ENCODE measurements at regions not wholly inside any gene's neighbourhood (a gene's known extent, or its start where the extent isn't known, plus 50 kb on each side); places are given as distances from the start of the nearest gene placed in this dataset.

GRCh38 chr2:234629596-234629995 lies 132.7 kb upstream of the ARL4C start:
- no peak overlapping the region for H3K9ac ChIP-seq (ENCODE audit: low read depth in 2 of 2, low read length in 2 of 2)
- no peaks in the 10 kb centered on the region for H3K9me3 ChIP-seq
- H3K36me3 ChIP-seq: no peaks in the 10 kb centered on the region
- intact Hi-C loops (cut with DNase I): no loop called here
- no peaks in the 10 kb centered on the region for H3K27me3 ChIP-seq
- DNase-seq: no peak
- TF ChIP-seq CTCF (IDR thresholded peaks at IDR 0.05): no peak
- H3K4me1 ChIP-seq: no peaks in the 10 kb centered on the region
- H3K27ac ChIP-seq: no peak overlapping the region
- H3K4me3 ChIP-seq: no peak overlapping the region

DNA sequence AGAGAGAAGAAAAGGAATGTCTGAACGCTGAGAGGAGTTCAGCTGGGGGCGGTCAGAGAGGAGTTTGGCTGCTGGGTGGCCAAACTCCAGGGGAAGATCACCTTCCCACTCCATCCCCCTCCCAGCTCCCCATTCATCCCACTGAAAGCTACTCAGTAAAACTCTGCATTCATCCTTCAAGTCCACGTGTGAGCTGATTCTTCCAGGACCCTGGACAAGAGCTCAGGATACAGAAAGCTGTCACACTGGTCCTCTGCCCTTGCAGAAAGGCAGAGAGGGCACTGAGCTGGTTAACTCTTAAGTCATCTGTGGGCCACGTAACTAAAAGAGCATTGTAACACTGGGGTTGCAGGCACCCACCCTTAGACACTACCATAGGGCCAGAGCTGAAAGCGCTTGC lies 132.1 kb upstream of the ARL4C start:
- H3K9ac ChIP-seq (ENCODE audit: low read depth in 2 of 2, low read length in 2 of 2): no peak overlapping the region
- no peak overlapping the region for H3K4me3 ChIP-seq
- H3K9me3 ChIP-seq: no peaks in the 10 kb centered on the region
- TF ChIP-seq CTCF (IDR thresholded peaks at IDR 0.05): no peak
- no peaks in the 10 kb centered on the region for H3K36me3 ChIP-seq
- no peak for DNase-seq
- H3K27ac ChIP-seq: no peak overlapping the region
- H3K27me3 ChIP-seq: no peaks in the 10 kb centered on the region
- H3K4me1 ChIP-seq: no peaks in the 10 kb centered on the region
- intact Hi-C loops (cut with DNase I): no loop called here

DNA sequence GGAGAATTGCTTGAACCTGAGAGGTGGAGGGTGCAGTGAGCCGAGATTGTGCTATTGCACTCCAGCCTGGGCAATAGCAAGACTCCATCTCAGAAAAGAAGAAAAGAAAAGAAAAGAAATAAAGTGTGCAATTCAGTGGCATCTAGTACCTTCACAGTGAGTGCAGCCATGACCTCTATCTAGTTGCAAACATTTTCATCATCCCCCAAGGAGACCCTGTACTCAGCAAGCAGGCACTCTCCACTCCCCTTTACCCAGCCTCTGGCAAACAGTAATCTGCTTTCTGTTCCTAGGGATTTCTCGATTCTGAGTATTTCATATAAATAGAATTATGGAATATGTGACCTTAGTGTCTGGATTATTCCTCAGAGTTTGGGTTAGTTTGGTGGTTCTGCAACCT lies 130.4 kb upstream of the ARL4C start:
- DNase-seq: no peak
- Histone ChIP-seq H3K4me3 (no peak overlapping the region), H3K9ac (ENCODE audit: low read depth in 2 of 2, low read length in 2 of 2) (no peak overlapping the region), H3K27ac (no peak overlapping the region), H3K27me3 (no peaks in the 10 kb centered on the region), H3K4me1 (no peaks in the 10 kb centered on the region), H3K36me3 (no peaks in the 10 kb centered on the region), H3K9me3 (no peaks in the 10 kb centered on the region)
- intact Hi-C loops (cut with DNase I): no loop called here
- no peak for TF ChIP-seq CTCF (IDR thresholded peaks at IDR 0.05)

- H3K27me3 ChIP-seq: no peaks in the 10 kb centered on the region
- no peak overlapping the region for H3K9ac ChIP-seq (ENCODE audit: low read depth in 2 of 2, low read length in 2 of 2)
- no peaks in the 10 kb centered on the region for H3K4me1 ChIP-seq
- no peak overlapping the region for H3K4me3 ChIP-seq
- DNase-seq: no peak
- intact Hi-C loops (cut with DNase I): no loop called here
- H3K27ac ChIP-seq: no peak overlapping the region
- H3K9me3 ChIP-seq: no peaks in the 10 kb centered on the region
- no peaks in the 10 kb centered on the region for H3K36me3 ChIP-seq
- no peak for TF ChIP-seq CTCF (IDR thresholded peaks at IDR 0.05)
Measured at GRCh38 chr2:234626566-234627130, 129.8 kb upstream of the ARL4C start.

DNA sequence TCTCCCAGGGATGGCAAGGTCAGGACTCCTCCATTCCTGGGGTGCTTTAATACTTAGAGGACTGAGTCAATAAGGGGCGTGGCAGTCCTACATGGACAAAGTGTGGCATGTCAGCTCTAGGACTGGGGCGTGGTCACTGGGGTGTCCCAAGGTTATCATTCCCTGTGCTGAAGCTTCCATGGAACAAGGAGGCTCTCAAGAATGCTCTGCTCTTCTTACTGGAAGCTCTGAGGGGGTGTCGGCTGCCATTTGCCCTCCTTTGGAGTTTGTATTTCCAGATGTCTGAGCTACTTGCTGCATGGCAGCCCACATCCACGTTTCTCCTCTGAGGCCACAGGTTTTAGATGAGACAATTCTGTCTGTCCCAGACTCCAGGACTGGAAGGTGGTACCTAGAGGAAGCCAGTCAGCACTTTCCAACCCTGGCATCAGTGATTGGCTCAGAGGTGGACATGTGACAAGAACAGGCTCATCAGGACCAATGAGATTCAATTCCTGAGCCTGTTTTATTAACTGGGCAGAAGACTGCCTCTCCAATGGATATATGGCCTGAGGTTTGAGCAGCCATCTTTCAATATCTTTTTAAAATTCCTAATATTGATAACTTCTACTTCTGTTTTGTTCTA lies 128.9 kb upstream of the ARL4C start:
- H3K36me3 ChIP-seq: no peaks in the 10 kb centered on the region
- DNase-seq: no peak
- H3K27me3 ChIP-seq: no peaks in the 10 kb centered on the region
- H3K4me3 ChIP-seq: no peak overlapping the region
- no peaks in the 10 kb centered on the region for H3K4me1 ChIP-seq
- H3K9ac ChIP-seq (ENCODE audit: low read depth in 2 of 2, low read length in 2 of 2): no peak overlapping the region
- H3K27ac ChIP-seq: no peak overlapping the region
- intact Hi-C loops (cut with DNase I): no loop called here
- no peaks in the 10 kb centered on the region for H3K9me3 ChIP-seq
- no peak for TF ChIP-seq CTCF (IDR thresholded peaks at IDR 0.05)
